ENCODE measurements at regions not wholly inside any gene's neighbourhood (a gene's known extent, or its start where the extent isn't known, plus 50 kb on each side); places are given as distances from the start of the nearest gene placed in this dataset.

DNA sequence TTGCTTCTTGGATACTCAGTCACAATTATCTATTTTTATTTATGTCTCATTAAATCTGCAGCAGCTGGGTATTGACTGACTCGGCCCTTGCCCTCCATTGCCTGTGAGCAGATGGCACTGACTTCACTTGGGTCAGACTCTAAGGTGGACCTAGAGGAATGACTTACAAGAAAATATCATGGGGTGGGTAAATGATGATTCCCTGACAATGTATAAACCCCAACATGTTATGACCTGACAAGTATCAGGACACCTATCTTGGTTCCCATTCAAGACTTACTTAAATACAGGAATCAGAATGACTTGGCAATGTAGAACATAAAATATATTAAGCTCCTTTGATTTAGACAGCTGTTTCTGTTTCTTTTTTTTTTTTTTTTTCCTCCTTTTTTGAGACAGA is 953.5 kb downstream of the CDH11 start:
- Histone ChIP-seq H3K9me3 (ENCODE audit: low read length) (no peaks in the 10 kb centered on the region), H2AFZ (ENCODE audit: low read depth, low read length) (no peak overlapping the region), H3K4me2 (ENCODE audit: low read length) (peak overlapping the region; percentile 15), H3K79me2 (replicated peaks; ENCODE audit: insufficient read depth, low read length) (no peaks in the 10 kb centered on the region), H3K9me2 (ENCODE audit: insufficient read depth, low read length) (no peaks in the 10 kb centered on the region), H3K4me3 (ENCODE audit: low read length) (peak overlapping the region; percentile 42), H3K9ac (ENCODE audit: low read length) (peak overlapping the region; percentile 4), H3F3A (ENCODE audit: insufficient read depth, low read length, poor library complexity, severe bottlenecking) (no peaks in the 10 kb centered on the region), H3K36me3 (ENCODE audit: insufficient read depth, low read length) (no peaks in the 10 kb centered on the region), H3K27me3 (ENCODE audit: insufficient read depth, low read depth, low read length) (no peaks in the 10 kb centered on the region), H3K27ac (ENCODE audit: low read length) (peak overlapping the region; percentile 75), H4K20me1 (ENCODE audit: insufficient read depth) (no peaks in the 10 kb centered on the region)
- TF ChIP-seq, protein P1, sequence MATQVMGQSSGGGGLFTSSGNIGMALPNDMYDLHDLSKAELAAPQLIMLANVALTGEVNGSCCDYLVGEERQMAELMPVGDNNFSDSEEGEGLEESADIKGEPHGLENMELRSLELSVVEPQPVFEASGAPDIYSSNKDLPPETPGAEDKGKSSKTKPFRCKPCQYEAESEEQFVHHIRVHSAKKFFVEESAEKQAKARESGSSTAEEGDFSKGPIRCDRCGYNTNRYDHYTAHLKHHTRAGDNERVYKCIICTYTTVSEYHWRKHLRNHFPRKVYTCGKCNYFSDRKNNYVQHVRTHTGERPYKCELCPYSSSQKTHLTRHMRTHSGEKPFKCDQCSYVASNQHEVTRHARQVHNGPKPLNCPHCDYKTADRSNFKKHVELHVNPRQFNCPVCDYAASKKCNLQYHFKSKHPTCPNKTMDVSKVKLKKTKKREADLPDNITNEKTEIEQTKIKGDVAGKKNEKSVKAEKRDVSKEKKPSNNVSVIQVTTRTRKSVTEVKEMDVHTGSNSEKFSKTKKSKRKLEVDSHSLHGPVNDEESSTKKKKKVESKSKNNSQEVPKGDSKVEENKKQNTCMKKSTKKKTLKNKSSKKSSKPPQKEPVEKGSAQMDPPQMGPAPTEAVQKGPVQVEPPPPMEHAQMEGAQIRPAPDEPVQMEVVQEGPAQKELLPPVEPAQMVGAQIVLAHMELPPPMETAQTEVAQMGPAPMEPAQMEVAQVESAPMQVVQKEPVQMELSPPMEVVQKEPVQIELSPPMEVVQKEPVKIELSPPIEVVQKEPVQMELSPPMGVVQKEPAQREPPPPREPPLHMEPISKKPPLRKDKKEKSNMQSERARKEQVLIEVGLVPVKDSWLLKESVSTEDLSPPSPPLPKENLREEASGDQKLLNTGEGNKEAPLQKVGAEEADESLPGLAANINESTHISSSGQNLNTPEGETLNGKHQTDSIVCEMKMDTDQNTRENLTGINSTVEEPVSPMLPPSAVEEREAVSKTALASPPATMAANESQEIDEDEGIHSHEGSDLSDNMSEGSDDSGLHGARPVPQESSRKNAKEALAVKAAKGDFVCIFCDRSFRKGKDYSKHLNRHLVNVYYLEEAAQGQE (IDR thresholded peaks at IDR 0.05; ENCODE audit: borderline replicate concordance): no peak
- TF ChIP-seq TAF1 (IDR thresholded peaks at IDR 0.05; ENCODE audit: low read depth) (no peak), POLR2AphosphoS5 (IDR thresholded peaks at IDR 0.05) (no peak), EP300 (conservative IDR thresholded peaks at IDR 0.05; ENCODE audit: poor library complexity, severe bottlenecking) (no peak), MXI1 (conservative IDR thresholded peaks at IDR 0.05; ENCODE audit: poor library complexity, severe bottlenecking) (no peak), RAD21 (conservative IDR thresholded peaks at IDR 0.05) (no peak), SMC3 (conservative IDR thresholded peaks at IDR 0.05; ENCODE audit: poor library complexity) (no peak), EZH2 (IDR thresholded peaks at IDR 0.05; ENCODE audit: borderline replicate concordance, insufficient read depth, low read length, poor library complexity, severe bottlenecking) (no peak)
- TF ChIP-seq, protein P2, sequence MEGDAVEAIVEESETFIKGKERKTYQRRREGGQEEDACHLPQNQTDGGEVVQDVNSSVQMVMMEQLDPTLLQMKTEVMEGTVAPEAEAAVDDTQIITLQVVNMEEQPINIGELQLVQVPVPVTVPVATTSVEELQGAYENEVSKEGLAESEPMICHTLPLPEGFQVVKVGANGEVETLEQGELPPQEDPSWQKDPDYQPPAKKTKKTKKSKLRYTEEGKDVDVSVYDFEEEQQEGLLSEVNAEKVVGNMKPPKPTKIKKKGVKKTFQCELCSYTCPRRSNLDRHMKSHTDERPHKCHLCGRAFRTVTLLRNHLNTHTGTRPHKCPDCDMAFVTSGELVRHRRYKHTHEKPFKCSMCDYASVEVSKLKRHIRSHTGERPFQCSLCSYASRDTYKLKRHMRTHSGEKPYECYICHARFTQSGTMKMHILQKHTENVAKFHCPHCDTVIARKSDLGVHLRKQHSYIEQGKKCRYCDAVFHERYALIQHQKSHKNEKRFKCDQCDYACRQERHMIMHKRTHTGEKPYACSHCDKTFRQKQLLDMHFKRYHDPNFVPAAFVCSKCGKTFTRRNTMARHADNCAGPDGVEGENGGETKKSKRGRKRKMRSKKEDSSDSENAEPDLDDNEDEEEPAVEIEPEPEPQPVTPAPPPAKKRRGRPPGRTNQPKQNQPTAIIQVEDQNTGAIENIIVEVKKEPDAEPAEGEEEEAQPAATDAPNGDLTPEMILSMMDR (IDR thresholded peaks at IDR 0.05; ENCODE audit: poor library complexity, severe bottlenecking): no peak

DNA sequence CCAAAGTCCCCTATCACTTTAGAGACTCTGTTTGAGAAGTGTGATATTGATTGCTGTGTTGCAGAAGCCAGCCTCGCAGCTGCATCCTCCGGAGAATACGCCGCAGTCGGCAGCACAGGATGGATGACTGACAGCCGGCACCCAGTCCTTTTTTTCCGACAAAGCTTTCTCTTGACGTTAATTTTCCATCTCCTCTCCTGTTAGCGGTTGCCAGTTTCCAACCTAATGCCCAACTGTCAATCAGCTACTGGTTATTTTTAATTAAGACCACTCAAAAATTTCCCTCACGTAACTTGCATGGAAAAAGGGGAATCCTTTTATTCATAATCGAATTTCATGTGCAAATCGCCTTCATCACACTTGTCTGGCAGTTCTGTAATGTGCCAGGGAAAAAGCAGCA is 953.9 kb downstream of the CDH11 start:
- Histone ChIP-seq H3K4me3 (ENCODE audit: low read length) (peak overlapping the region; percentile 42), H3K36me3 (ENCODE audit: insufficient read depth, low read length) (no peaks in the 10 kb centered on the region), H3K9me3 (ENCODE audit: low read length) (no peaks in the 10 kb centered on the region), H3K9me2 (ENCODE audit: insufficient read depth, low read length) (no peaks in the 10 kb centered on the region), H3K27ac (ENCODE audit: low read length) (peak overlapping the region; percentile 75), H3F3A (ENCODE audit: insufficient read depth, low read length, poor library complexity, severe bottlenecking) (no peaks in the 10 kb centered on the region), H3K79me2 (replicated peaks; ENCODE audit: insufficient read depth, low read length) (no peaks in the 10 kb centered on the region), H4K20me1 (ENCODE audit: insufficient read depth) (no peaks in the 10 kb centered on the region), H2AFZ (ENCODE audit: low read depth, low read length) (no peak overlapping the region), H3K9ac (ENCODE audit: low read length) (peak overlapping the region; percentile 4), H3K4me2 (ENCODE audit: low read length) (peak overlapping the region; percentile 15), H3K27me3 (ENCODE audit: insufficient read depth, low read depth, low read length) (no peaks in the 10 kb centered on the region)
- TF ChIP-seq POLR2AphosphoS5 (IDR thresholded peaks at IDR 0.05) (peak; percentile 76), SMC3 (conservative IDR thresholded peaks at IDR 0.05; ENCODE audit: poor library complexity) (peak; percentile 20), RAD21 (conservative IDR thresholded peaks at IDR 0.05) (no peak), EP300 (conservative IDR thresholded peaks at IDR 0.05; ENCODE audit: poor library complexity, severe bottlenecking) (peak; percentile 84)
- TF ChIP-seq, protein P1 (IDR thresholded peaks at IDR 0.05; ENCODE audit: borderline replicate concordance): peak; percentile 79
